HG03575 (cell line): ENCODE measurements at regions not wholly inside any gene's neighbourhood (a gene's known extent, or its start where the extent isn't known, plus 50 kb on each side); places are given as distances from the start of the nearest gene placed in this dataset.

Source experiments
- ATAC-seq: cut with Tn5 transposase; IDR thresholded peaks from one replicate; pipeline ENCODE4 v1.9.1; 2021; ENCODE audit not compliant: unreplicated experiment, insufficient number of reproducible peaks, low FRiP score; ENCODE audit errors: extremely low read depth

DNA sequence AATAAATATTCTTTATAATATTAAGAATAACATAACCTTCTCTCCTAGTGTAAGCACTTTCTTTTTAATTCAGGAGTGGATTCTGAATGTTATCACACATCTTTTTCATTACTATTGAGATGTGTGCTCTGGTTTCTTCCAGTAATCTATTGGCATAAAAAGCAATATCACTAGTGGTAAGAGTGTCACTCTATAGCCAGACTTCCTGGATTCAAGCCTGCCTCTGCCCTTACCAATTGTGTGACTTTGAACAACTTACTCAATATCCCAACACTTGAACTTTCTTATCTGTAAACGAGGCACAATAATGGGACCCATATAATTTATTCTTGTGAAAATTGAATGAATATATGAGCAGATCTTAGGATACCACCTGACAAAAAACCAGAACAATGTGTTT is 71.0 kb downstream of the SEM1 start:
- no peak for ATAC-seq

DNA sequence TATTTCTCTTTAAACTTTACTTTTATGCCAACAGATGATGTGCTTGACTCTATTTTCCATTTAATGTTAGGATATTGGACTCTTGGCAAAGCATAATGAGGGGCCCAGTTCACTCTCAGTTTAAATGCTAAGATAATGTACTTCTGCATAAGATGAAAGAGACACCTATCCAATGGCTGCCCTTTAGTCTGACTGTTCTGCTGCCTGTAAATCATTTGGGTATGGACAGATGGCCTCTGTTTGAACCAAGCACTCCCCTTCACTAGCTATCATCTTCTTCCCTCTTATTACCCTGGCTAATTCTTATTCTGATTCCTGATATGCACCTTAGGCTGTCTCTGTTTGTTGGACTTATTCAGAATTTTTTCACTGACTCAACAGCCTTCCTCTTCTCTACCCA is 72.1 kb downstream of the SEM1 start:
- no peak for ATAC-seq

DNA sequence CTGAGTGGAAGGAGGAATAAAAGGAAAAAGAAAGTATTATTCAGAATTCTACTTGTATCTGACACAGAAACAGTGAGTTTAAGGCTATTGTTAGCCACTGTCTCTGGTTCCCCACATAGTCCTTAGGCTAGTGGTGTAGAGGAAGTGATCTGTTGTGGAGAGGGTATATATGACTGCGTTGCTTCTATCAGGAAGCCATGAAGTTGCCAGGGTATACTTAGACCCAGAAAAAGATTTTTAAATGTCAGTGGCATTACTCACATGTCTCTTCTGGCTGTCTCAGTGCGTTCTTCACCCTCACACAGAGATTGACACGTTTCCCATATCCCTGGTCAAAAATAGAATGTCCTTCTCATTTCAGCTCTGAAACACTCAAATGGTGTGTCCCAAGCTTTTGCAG is 72.7 kb downstream of the SEM1 start:
- no peak for ATAC-seq

DNA sequence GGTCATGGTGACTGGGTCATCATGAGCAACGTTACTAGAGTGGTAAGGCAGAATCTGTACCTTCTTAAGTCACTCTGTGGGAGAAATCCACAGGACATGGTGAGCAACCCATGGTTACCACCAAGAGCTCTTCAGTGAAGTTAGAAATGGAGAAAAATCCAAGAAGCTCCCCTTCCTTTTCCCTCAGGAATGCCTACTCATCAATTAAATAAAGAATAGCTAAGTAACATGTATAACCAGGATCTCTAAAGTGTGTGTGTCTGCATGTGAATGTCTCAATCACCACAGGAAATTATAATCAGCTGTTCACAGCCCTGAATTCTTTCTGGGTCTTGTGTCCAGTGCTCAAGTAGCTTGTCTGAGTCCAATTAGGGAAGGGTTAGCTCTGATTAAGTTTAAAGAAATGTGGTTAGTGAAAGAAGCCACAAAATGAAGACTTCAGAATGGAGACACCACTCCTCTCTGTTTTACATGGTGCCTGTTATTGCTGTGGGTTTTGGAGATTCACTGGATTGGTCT is 73.2 kb downstream of the SEM1 start:
- ATAC-seq, result no peak

DNA sequence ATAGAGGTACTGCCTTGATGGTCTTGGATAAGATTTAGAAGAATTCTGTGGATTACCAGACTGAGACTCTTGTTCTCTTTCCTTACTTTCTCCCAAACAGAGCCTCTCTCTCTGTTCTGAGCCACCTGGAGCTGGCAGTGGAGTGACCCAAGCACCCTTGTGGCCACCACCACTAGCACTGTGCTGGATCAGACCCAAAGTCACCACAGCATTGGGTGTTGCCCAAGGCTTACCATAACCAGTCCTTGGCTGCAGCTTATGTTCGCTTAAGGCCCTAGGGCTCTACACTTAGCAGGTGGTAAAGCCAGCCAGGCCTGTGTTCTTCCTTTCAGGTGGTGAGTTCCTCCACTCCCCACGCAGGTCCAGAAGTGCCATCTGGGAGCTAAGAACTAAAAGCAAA is 79.8 kb downstream of the SEM1 start:
- ATAC-seq, result no peak

DNA sequence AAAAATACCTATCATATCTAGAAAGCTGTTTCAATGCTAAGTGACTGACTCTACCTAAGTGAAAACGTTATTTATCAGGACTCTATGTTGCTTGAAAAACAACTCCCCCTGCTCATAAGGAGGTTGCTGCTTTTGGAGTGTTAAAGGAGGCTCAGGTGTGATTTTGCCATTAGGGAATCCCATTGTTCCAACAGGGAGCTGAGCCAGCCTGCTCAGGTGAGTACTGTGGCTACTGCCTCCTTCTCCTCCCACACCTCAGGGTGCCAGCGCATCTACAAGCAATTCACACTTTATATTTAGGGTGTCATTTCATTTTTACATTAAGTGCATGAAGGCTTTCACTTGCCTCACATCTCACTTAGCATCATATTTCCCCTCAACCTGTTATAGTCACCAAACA is 84.7 kb downstream of the SEM1 start:
- ATAC-seq, result no peak

DNA sequence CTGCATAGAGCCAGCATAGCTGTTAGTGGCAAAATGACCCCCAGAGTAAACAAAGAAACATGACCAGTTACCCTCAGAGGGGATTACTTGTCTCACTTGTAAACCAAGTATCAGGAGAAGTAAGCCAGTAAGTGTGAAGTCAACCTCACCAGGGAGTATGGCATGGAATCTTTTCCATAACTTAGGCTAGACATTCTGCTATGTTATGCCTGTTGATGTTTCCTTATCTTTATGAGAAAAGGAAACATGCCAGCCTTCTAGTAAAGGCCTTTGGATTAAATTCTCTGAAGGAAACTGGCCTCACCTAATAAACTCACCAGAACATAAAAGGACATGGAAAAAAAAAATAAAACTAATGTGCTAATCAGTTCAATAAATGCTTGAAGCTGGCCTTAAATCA is 87.7 kb downstream of the SEM1 start:
- no peak for ATAC-seq

DNA sequence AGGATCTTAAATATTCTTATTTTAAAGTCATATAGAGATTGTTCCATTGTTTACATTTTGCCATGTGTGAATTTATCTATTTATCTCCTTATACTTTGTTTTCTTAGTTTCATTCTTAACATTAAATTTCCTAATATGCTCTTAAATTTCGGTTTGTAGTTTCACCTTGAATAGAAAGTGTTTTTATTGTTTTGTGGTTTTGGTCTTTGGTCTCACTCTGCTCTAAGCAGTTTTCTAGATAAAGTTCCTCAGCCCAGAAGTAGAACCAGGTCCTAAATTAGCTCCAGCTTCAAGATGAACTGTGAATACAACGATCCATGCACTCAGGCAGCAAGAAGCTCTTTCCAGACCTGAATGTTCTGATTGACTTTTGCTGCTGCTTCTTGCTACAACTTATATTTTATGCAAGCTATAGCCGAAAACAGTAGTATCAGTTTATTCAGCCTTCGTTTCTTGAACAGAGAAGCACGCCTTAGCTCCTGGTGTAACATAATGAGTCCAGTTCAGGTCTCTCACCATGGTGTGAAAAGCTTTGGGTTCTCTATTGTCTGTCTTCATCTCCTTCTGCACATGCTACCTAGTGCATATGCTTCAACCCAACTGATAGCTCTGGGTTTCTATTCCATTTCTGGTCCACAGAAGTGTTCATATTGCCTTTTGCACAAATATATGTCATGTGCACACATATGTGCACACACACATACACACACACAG is 95.3 kb downstream of the SEM1 start:
- no peak for ATAC-seq

DNA sequence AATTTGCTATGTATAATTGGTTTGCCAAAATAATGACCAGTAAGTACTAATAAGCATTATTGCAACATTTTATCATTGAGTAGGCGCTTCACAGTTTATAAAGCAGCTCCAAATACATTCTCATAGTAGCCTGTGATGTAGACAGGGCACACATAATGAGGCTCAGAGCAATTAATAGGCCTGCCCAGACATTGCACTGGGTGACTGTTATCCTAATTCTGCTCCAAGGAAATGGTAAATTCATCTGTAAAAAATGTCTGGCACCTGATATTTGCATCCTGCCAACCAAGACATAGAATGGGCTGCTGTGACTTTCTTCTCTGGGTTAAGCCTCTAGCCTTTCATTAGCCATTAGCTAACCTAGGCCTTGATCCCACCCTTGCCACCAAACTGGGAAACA is 97.6 kb downstream of the SEM1 start:
- ATAC-seq, result no peak

DNA sequence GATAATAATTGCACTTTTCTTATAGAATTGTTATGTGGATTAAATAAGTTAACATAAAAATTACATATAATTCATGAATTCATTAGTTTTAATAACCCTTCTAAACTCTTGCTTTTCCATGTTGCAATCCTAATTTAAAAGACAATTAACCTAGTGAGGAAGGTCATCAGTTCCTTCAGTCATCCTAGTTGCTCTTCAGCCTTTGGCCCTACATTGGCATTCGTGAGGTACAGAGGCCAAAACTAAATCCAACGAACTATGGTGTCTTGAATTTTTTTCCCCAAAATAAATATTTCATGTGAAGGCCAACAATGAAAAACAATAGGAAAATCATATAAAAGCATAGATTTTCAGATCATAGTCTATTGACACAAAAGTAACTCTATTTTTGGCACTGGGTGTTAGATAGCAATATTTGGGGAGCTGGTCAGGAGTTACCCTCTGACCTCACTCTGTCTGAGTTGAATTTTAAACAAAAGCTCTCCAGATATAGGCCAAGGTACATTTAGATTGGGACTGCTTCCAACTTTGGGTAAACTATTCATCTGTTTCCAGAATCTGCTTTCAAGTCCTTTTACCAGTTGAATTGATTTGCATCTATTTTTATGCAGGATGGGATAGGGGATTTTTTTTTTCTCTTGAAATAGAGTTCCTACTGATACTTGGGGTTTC is 104.5 kb downstream of the SEM1 start:
- ATAC-seq, result no peak

DNA sequence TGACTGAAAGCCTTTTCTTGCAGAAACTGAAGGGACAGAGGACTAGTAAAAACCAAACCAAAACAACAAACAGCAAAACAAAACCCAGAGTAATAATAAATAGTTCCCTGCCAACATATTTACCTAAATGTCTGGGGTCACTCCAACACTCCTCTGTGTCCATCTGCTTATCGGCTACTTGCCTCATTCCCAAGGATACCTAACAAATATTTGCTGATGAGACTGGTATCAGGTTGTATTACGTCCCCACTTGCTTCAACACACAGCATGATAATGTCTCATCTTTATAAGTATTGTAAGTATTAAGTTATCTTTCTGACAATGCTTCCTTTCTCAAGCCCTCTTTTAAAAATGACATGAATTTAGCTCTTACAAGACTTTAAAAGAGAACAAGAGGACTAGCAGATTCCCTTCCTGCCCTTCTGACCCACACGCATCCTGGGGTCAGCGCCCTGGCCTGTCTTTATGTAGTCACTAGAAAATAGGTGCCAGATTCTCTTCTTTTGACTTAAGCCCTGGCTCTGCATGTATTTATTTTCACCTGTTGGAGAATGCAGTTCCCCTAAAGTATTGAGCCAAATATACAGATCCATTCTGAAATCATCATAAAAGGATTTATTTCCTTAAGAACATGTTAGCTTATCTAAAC is 110.2 kb downstream of the SEM1 start:
- ATAC-seq, result no peak

DNA sequence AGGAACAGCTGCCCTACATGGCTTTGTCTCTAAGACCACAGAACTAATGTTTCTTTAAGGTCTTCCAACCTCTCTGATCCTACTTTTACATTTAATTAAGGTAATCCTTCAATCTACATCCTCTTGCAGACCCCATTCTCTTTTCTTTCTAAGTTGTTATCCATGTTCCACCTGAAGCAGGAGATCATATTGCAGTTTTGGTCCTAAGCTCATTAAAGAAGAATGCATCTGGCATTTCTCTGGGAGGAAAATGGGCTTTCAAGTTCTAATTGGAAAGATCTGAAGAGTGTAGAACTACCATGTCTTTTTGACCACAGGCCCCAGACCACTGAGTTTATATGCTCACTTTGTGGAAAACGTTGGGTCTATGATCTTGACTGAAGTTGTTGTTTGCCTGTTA is 111.2 kb downstream of the SEM1 start:
- no peak for ATAC-seq

DNA sequence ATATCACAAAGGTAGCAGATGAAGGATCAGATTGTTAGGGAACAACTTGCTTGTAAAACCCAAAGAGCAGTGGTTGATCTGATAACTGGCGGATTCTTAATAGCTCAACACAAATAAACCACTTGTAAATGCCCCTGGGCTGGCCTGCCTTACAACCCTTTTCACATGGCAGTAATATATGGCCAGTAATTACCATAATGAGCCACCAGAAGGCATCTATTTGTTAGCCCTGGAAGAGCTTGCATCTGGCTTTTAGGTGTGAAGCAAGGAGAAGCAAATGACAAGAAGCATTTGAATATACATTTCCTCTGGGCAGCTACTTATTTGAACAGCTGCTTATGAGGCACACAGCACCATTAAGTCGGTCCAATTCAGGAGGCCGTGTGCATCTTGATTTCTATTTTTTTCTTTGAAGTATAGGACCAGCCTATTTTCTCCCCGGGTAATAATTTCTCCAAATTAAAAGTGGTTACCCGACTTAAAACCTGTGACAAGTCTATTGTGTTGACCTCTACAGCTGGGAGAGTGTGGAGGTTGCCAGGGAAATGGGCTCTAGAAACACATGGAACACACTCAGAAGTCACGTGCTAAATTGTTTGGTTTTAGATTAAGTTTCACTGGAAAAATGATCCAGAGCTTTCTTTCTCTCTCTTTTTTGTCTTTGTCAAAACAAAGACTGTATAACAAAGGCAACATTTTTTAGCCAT is 113.4 kb downstream of the SEM1 start:
- ATAC-seq, result no peak

DNA sequence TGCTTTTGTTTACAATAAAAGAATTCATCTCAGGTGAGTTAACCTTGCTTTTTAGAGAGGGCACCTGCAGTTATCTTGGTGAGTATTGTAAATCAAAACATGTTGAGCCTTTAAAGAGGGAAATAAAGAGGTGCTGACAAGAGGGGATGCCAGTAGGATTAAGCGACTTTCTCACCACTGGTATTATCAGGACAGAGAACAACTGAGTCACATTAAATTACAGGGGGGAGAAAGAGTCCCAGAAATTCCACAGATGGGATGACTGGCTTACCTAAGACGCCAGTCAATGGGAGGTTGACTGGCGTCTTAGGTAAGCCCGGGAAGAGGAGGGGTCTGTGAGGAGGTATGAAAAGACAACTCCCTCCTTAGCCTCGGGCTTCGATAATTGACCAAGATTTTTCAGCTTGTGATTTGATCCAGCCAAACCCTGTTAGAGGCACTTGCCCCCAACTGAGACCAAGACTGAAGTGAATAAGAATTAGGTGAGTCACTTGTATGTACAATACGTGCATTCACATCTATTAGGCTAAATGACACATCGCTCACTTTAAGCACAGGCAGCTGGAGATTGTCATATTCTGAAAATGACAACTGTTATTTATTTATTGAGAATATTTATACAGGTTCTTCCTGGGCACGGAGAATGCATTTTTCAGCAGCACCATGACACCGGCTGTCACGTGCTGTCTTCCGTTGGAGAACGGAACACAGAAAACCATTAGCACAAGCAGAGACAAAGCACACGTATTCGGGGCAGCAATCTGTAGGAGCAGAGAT is 117.6 kb downstream of the SEM1 start:
- ATAC-seq, result no peak

DNA sequence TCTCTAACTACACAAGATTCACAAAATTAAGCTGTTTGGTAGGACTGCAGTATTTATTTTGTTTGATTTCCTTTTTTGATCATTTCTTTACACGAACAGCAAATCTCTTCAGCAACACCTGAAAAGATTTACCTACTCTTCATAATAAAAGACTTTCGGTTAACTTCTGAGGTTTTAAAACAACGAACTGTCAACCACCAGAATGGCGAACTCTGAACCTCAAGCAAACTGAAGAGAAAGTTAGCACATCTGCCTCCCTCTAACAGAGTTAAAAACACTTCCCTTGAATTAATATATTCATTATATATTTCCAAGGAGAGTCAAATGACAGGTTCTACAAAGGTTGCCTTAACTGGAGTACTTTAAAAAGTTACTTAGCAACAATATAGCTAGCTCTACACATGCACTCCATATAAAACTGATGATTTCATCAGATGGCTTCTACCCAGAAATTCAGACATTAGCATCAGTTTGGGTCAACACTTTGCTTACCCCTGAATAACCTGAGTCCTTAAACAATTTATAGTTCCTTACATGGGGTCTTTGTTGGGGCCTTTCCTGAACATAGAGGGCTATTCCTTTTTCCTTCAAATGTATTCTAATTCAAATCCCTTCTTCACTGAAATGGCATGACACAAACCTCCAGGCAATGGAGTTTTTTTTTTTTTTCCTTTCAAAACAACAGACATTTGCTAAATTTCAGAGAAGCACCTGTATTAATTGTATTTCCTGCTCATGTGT is 118.3 kb downstream of the SEM1 start:
- no peak for ATAC-seq

DNA sequence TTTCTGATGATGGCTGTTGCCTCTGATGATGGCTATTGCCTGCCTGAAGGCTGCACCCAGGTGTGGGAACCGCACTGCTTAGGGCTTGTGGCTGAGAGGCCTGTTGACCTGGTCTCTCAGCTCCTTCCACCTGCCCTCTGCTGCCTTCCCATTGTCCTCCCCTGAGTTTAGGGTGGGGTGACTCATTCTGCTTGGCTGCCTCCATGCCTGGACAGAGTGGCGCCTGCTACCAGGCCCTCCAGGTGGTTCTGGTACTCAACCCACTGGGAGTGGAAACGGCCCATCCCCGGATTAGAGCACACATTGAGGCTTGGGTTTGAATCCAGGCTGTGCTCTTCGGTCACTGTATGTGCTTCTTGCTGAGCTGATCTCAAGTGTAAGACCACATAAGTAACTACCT is 120.6 kb downstream of the SEM1 start:
- ATAC-seq, result no peak

DNA sequence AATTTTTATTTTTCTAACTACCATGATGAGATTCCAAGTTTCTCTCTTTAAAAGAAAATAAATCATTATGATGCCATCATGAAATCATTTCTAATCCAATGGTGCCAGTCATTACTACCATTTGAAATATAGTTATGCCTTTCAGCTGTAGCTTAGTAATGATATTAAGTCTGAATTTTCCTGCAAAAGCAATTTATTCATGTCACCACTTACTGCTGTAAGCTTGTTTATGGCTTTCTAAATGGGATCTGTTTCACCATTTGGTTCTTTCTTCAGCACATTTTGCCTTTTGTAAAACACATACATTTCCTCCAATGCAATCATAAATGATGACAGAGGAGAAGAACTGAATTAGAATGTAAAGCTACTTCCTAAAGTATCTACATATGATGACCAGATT is 130.5 kb downstream of the SEM1 start:
- no peak for ATAC-seq

DNA sequence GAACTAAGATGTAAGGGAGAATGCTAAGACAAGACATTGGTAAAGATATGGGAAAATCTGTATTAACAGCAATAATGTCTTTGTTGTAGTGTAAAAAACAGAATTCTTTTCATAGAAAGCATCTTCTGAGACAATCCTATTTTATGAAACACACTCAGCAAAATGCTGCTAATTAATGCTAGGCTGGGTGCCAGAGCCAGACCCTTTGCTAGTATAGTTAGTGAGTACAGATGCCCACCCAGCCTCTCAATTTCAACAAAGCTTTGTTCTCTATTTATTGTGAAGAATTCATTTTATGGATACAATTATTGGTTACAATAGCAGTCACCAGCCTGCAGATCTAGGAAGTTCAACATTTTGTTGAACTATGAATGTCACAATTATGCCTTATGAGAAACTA is 131.0 kb downstream of the SEM1 start:
- ATAC-seq, result no peak
